HG03442 (cell line): ENCODE measurements at regions not wholly inside any gene's neighbourhood (a gene's known extent, or its start where the extent isn't known, plus 50 kb on each side); places are given as distances from the start of the nearest gene placed in this dataset.
"Not testable (repeated sequence)": the region's sequence is repeated elsewhere in the genome, so short reads cannot be mapped to it uniquely, and the experiment has no call there.

Experiments used
- ATAC-seq: cut with Tn5 transposase; IDR thresholded peaks from one replicate; pipeline ENCODE4 v1.9.1; 2021; ENCODE audit warnings: mild to moderate bottlenecking, moderate library complexity; ENCODE audit not compliant: unreplicated experiment

DNA sequence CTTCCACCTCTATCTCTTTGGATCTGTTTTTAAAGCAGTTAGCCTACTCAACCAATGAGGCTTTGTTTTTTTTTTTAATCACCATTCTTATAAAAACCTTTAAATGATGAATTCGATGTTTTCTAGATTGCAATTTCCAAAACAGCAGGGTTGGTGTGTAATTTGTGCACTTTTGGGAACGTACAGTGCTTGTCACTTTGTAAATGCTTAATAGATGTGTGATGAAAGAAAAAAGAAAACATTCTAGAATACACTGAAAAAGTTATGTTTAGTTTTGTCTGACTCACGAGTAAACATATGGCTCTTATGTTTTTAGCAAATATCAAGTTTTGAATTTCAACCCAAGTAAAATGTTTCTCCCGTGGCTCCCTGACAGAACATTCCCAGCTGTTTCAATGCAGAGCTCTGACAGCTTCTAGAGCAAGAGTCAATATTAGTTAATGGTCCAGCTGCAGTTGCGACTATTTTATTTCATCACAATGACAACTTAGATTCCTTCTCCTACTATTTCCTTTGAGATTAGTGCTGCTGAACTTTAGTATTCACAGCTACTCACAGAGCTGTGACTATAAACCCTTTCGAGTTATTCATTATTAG lies 362.5 kb upstream of the ADAMTS5 start:
- ATAC-seq: no peak

DNA sequence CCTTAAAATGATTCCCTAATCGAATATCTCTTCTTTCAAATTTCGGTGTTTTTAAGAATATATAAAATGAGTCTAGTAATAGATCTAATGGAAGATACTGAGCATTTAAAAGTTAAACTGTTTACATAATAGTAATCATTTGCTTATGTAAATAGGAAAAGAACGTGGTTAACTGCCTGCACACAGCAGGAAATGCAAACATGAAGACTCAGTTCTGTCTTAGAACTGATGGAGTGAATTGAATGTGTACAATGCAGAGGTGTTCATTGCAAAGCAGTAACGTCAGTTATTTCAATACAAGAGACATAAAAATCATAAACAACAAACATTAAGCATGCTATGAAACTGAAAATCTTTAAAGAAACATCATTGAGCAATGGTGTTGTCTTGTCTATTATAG lies 359.4 kb upstream of the ADAMTS5 start:
- no peak for ATAC-seq

DNA sequence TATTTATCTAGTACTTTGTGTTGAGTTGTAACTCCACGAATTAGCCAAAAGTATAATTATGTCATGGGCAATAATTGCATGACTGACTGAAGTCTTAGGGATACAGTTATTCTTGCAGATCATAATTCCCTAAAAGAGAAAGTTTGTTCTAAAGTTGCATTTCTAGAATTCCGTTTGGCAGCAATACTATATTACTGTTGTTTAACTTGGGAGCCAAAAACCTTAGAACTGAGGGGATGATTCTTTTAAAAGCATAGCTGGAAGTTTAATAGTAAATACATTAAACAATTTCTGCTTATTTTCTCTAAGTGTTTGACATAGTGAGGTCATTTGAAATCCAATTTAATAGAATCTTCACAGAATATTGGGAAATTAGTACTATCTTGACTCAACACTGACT lies 356.4 kb upstream of the ADAMTS5 start:
- no peak for ATAC-seq

DNA sequence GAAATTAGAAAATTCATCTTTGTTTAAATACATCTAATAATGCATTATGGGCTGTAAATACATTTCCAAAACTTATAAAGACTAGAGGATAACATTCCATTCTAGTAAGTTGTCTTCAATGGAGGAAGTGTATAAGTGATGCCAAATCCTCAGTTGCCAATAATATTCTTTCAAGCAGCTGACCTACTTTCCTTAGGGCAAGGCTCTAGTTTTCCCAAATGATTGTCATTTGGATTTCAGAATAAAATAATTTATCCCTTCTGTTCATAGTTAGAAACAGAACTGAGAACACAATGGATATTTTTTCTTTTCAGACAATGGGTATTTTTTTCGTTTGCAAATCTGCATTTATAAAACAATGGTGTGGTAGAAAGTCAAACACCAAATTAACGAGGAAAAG lies 354.9 kb upstream of the ADAMTS5 start:
- ATAC-seq: no peak

DNA sequence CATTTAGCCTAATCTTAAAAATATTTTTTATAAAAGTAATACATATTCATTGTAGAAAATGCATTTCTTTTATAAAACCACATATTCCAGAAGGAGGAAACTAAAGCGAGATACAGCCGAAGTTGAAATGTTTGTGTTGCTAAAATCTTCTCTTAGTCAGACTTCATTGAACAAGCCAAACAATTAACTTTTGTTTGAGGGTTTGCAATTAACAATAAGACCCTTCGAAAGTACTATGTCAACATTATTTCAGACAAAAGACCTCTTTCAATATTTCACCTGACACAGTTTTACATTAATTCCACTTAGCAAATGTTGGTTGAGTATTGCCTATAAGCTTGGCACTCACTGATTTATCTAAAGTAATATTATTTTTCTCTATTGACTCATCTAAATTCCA lies 354.0 kb upstream of the ADAMTS5 start:
- ATAC-seq: no peak

DNA sequence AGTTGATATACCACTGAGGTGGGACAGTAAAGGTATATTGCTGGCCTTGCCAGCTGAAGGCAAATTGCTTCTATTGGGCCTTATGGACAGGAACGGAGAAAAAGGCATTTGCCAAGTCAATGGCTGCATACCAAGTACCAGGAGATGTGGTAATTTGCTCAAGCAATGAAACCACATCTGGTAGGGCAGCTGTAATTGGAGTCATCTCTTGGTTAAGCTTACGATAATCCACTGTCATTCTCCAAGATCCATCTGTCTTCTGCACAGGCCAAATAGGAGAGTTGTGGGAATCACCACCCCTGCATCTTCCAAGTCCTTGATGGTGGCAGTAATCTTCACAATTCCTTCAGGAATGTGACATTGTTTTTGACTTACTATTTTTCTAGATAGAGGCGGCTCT lies 350.7 kb upstream of the ADAMTS5 start:
- ATAC-seq: not testable (repeated sequence)

DNA sequence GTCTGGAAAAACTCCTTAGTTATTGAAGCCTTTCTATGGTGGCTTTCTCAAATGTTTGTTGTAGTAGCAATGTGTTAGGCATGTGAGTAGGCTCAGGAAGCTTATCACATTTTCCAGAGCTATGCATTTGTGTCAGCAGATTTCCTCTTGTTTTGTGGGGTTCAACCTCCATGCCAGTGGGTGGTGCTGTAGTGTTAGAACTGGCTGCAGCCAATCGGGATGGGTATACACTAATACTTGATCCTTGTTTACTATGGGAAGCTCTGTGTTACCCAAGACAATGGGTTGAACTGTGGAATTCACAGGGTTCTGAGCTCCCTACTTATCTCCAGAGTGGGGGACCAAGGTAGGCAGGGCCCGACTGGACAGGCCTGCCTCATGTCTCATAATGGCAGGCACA lies 348.5 kb upstream of the ADAMTS5 start:
- ATAC-seq: no peak

DNA sequence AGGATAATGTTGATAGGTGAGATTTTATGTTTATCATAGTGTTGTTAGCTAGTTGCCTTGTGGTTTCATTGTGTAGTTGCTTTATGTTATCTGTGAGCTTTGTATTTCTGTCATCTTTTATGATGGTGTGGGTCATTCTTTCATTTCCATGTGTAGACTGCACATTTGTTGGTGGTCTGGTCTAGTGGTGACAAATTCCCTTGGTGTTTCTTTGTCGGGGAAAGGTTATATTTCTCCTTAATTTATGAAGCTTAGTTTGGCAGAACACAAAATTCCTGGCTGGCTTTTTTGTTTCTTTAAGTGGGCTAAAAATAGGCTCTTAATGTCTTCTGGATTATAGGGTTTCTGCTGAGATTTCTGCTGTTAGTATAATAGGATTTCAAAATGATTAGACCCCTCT lies 347.2 kb upstream of the ADAMTS5 start:
- ATAC-seq: no peak

DNA sequence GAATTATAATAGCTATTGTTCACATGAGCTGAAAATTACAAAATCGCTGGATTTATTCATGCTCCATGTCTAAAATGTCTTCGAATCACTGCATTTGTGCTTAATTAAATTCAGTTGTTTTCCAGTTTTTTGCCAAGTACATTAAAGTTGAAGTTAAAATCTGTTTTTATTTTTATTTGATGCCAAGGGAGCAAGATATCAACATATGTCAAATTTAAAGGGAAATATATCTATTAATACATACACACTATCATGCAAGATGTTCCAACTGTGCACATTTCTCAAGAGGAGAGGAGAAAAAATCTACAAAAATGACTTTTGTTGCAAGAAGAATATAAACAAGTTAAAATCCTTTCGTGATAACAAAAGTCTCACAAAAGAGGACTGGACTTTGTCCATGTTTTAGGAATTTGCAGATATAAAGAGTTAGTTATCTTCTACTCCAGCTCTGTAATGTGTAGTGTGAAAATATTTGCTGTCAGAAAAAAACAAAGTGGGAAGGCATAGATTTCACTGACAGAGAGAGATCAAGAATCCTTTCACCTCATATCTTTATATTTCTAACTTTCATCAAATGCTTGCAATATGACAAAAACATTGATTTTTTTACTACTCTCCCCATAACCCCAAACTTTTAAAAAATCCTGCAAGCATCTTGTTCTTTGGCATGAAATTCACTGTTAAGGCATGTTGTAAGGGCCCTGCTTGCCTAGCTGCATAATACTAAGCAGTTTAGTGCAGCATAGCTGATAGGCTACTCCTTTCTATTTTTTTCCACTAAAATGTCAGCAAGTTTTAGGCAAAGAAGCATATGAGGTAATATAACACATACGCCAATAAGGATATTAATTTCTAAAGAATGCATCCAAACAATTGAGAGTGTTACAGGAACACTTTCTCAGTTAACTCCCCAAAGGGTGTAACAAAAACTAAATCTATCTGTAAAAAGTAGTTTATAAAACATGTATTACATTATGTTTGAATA lies 340.2 kb upstream of the ADAMTS5 start:
- no peak for ATAC-seq

DNA sequence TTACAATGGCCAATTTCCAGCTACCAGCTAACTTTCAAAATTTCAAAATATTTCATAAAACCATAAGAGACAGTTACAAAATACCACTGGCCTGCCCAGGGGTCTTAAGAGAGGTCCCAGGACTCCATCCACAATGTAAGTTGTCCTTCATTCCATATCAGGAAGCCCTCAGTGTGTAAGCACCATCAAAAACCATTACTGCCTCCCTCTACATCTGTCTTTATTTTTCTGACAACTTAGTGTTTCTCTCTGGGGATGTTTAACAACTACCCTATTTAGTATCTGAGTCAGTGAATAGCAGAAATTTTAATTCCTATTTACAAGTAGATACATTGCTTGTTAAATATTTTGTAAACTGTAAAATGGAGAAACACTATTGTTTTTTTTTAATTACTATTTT lies 339.3 kb upstream of the ADAMTS5 start:
- no peak for ATAC-seq

DNA sequence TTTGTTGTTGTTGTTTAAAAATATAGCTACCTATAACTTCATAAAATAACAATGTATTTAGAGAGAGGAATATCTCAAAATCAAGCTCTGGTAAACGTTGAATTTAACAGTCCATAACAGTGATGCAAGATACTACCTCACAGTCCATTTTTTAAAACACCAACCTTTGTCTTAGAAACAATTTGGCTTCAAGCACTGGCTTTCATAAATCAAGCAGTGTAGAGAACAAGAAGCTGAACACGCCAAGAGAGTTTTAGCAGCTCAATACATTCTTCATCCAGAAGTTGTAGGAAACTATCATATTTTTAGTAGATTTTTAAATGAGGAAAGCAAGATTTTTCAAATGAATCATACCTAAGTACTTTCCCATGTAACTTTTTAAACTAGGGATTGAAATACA lies 334.3 kb upstream of the ADAMTS5 start:
- ATAC-seq: no peak

DNA sequence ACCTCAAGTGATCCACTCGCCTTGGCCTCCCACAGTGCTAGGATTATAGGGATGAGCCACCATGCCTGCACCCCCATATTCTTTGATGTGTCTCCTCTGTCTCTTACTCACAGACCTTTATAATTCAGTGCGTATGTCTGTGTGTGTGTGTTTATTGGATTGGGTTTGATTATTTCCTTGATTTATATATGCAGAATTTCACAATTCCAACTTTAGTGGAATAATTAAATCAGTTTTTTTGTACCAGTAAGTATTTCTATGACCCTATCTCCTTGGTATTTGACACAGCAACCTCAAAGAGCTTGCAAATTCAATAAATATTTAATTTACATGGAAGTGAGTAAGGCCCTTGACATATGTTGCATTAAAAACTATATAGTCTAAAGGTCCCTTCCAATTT lies 333.9 kb upstream of the ADAMTS5 start:
- no peak for ATAC-seq

DNA sequence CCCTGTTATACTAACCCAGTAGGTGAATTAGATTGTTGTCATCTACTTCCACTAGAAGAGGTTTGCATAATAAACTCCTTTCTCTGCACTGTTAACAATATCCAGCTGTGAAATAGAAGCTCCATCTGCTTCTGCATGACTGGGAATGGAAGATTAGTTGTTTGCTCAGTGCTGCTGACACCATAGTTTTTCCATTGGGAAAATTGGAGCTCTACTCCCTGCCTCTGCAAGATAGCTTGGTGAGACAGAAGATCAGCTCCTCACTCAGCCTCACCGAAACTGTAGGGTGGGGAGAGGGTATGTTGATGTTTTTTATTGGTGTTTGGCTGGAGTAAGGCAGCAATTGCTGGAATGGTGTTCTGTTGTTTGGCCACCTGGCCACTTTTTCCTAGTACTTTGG lies 331.6 kb upstream of the ADAMTS5 start:
- ATAC-seq: no peak

DNA sequence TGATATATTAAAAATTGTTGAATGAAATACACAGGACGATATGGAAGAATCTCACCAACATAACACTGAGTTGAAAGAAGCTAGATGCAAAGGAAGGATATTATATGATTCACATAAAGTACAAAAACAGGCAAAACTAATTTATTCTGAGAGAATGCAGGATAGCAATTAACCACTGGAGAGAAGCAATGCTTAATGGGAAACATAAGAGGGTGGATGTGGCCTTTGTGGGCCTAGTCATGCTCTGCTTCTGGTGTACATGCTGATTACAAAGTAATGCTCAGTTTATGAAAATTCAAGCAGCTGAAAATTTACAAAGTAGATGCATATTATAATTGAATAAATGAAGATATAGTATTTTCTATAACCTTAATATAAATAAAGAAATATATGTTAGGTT lies 326.4 kb upstream of the ADAMTS5 start:
- ATAC-seq: no peak

DNA sequence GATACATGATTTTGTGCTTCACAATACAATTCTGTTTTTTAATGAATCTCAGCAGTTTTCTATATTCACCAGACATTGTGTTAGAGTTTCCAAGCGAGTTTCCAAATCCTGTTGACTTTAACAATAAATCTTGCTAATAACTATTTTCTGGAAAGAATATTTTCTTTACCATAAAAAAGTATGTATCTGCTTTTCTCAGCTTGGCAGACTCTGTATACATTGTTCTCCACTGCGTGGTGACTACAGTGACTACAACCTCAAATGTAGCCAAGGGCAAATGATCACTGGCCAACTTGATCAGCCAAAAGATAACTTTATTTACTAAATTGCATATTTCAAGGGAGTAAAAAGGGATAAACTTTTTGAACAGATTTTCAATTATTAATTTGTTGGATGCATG lies 325.9 kb upstream of the ADAMTS5 start:
- no peak for ATAC-seq

DNA sequence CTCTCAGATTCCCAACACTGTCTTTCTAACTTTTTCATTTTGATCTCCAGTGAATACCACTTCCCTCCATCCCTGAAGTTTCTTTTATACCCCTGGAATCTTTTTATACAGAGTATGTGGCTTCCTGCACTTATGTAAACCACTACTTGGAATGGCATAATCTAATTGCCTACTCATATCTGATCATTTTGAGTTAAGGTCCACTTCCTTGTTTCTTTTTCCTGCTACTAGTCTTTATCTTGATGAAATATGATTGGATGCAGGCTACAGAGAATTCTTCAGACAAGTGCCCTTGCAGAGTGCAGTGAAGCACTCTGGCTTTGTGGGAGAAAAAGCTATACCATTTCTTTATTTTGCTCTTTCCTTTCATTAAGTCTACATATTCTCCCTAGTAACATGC lies 325.3 kb upstream of the ADAMTS5 start:
- ATAC-seq: no peak

DNA sequence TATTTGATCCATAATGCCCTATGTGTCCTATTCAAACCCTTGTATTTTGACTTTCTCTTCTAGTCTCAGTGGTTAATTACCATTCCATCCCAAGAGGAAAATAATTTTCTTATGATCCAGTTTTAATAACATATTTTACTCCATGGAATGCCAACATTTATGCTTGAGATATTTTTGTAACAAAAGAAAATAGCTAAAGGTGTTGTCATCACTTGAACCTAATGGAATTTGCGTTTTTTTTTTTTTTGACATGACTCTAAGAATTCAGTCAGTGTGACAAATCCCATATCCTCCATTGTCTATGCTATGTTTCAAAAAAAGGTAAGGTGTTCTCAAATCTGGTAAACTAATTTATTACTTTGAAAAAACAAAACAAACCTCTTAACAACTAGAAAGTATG lies 324.1 kb upstream of the ADAMTS5 start:
- no peak for ATAC-seq

DNA sequence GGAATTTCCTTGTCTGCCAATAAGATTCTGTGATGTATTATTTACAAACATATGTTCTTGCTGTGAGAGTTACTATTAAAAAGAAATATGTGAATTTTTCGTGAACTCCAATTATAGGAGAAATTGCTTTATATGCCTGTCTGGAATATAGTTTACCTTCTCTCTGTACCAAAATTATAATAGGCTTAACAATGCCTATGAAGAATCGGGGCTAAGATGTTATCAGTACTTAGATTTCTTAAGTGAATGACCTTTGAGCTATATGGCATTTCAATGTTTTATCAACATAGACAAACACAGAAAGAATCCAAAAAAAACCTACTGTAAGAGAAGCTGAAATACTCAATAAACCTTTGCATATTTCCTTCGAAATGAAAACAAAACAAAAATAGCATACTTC lies 323.1 kb upstream of the ADAMTS5 start:
- no peak for ATAC-seq

DNA sequence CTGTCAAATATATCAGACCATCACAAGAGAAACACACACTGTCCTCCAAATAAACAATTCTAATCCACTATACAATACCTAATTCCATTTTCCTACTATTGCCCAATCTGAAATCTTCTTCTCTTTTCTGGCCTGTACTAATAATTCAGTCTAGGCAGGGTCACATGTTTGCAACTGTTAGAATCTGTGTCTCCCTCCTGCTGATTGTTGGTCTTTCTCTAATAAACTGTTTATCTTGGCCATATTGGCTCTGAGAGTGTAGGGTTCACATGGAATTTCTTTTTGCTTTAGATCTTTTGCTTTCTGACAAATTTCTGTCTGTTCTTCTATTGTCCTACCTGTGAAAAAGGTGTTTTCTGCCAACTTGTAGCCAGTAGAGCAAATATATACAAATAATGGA lies 319.9 kb upstream of the ADAMTS5 start:
- ATAC-seq: no peak

DNA sequence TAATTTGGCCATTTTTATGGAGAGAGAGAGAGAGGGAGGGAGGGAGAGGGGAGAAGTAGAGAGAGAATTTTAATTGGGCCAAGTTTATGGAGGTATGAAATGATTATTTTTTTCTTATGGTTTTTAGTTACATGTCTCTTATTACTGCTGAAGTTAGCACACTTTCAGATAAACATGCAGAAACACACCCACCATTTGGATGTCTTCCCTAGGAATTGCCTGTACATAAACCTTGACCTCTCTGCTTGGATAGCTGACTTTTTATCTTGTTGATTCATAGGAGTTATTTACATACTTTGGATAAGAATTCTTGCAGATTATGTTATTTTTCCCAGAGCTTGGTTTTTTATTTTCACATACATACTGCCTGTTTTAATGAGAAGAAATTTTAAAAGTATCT lies 310.2 kb upstream of the ADAMTS5 start:
- no peak for ATAC-seq

DNA sequence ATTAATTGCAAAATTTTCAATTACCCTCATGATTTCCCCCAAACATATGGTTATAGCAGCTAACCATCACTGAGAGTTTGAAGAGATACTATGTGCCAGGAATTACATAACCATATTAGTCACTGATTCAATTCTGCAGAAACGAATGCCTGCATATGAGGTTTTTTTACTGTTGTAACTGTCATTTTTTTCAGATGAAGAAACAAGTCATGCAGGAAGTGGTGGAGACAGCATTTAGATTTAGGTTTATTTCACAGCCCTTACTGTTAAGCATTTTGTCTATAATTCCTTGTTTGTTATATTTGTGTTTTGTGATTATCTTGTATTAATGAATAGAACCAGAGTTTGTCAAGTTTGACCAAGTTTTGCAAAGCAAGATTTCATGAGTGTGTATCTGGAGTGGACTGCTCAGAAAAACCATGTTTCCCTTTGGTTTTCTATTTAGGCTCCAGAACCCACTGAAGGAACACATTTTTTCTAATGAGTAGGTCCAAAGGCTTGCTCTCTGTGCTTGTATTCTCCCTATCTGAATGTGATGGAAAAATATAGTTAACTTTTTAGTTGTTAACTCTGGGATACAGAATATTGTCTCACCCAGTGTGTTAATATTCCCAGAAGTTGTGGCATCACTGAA lies 308.5 kb upstream of the ADAMTS5 start:
- ATAC-seq: no peak

DNA sequence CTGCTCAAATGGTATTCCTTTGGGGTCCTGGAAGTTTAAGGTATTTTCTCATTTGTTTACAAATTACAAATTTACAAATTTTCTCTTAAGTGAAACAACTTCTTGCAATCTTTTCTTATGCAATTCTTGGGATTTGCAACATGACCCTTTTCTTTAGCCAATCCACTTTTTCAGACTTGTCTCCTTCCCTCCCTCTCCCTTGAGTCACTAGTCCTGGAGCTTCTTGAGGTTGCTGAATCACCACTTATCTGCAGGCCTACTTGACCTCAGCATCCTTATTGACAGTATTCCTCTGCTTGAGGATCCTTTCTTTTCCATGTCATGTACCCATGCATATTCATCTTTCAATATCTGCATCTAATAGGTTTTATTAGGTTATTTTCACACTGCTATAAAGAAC lies 302.8 kb upstream of the ADAMTS5 start:
- no peak for ATAC-seq
